ENCODE measurements at regions not wholly inside any gene's neighbourhood (a gene's known extent, or its start where the extent isn't known, plus 50 kb on each side); places are given as distances from the start of the nearest gene placed in this dataset.
"Not testable (repeated sequence)": the region's sequence is repeated elsewhere in the genome, so short reads cannot be mapped to it uniquely, and the experiment has no call there.

DNA sequence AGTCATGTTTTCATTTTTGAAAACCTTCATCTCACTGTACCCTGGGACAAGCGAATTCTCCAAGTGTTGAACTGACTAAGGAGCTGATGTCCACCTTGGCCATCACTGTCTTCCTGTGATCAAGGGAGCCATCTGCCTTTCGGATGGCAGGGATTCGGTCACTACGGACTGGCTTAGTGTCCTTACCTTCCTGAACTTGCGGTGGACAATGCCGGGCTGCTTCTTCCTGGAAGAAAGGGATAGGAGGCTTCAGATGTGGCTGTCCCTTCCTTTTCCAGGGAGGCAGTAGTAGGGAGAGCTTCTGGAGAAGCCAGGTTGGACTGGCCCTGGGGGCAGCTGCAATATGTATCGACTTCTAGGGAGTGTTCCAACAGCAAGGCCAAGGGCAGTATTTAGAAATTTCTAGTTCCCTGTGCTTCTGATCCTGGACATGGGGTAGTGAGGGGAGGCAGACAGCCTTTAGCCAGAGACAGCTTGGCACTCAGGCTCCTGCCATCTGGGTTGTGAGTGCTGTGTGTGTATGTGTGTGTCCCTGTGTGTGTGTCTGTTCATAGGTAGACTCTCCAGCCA, 114.6 kb downstream of the IER5 start:
- DNase-seq (ENCODE audit: low spot score), result no peak

DNA sequence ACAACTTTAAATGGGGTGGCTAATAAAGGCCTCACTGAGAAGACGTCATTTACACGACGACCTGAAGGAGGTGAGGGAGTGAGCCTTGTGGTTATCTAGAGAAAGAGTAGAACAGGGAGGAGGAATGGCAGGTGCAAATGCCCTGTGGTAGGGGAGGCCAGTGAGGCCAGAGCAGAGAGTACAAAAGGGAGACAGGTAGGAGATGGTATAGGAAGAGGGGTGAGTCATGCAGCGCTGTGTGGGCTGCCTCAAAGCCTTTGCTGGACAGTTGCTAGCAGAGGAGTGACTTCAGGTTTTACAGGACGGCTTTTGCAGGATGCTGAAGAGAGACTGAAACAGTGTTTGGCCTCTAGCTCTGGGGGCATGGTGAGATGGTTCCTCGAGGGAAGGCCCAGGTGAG, 116.0 kb downstream of the IER5 start:
- DNase-seq (ENCODE audit: low spot score), result no peak

DNA sequence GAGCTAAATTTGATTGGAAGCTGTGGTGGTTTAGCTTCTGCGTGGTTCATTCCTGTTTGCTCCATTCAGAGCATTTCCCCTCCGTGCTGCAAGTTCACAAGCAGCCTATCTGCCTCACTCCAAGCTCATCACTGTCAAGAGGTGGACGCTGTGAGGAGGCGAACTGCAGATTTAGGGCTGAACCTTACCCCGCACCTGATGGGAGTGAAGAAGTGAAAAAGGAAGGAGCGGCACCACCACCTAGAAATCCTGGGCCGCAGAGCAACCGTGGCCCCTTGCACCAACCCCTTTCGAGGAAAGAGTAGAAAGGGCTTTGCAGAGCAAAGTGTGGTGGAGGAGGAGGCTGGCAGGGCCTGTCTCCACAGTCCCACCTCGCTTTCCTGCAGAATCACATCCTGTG, 117.4 kb downstream of the IER5 start:
- DNase-seq (ENCODE audit: low spot score), result no peak

DNA sequence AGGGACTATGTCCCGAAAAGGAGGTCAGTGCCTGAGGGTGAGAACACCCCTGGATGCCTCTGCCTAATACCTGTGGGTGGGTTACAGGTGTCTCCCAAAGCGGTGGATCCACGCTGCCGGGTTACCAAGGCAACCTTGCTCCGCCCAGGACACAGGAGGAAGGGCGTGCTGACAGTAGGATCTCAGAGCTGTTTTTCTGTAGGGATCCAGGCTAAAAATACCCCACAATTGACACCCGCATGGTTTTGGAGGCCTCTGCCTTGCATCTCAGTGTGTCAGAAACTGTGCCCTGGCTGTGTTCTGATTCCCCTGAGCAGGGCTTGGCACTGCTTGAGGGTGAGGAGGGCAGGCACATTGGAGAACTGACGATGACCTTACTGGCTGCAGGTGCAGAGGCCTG, 118.0 kb downstream of the IER5 start:
- DNase-seq (ENCODE audit: low spot score), result no peak

DNA sequence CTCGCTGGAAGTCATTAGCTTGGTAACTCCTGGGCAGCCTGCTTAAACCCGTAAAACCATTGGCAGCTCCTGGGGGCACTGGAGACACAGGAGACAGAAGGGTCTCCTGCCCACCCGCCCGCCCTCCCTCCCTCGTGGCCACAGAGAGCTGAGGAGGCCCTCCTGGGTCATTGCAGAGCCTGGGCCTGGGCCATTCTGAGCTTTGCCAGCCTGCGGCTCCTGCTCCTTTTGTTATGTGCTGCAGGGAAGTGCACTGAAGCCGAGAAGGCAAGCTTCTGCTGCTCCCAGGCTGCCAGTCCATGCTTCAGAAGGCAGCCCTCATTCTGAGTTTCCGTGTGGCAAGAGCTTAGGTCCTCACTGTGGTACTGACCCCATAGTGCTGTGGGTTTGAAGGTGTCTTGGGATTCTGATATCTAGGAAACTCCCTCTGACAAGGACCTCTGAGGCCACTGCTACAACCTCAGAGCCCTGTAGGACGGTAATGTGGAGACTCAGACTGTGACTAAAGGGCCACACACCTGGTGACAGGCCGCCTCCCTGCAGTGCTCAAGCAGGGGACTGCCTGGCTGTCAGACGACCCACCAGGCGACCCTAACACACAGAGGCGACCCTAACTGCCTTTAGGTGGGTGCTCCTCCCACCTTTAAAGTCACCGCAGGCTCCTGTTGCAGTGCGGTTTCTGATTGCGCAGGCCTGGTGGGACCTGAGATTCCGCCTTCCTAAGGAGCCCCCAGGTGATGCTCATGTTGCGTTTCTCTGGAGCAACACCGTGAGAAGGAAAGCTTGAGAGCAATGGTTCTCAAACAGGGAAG, 118.7 kb downstream of the IER5 start:
- no peak for DNase-seq (ENCODE audit: low spot score)

DNA sequence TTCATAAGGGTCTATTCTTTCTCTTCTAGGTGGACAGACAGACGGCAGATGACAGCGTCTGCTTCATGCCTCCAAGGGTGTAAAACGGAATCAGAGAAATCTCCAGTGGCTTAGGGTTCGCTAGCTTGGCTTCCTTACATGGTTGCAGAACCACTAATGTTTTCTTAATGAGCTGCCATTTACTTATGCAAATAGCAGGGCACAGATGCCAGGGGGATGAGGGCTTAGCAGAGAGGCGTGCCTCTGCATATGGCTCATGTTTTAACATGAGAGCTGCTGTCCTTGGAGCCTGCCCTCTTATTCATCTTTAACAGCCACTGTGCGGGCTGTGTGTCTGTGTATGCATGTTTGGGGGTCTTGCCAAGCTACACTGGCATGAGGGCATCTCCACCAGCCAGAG, 119.6 kb downstream of the IER5 start:
- DNase-seq (ENCODE audit: low spot score), result no peak

DNA sequence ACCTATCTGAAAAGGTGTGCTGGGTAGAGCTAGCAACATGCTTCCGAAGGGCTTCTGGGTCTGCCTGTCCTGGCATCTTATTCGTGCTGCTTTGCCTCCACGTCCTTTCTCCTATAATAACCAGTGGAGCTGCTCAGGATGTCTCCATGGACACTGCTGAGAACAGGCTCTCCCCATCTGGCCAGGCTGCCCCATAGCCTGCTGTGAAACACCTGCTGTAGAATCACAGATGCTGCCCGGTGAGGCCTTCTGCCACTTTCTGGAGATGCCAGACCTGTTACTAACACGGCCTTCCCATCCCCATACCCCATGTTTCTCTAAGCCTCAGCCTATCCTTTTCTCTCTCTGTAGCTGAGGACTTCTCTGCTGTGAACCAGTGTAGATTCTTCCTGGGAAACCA, 120.5 kb downstream of the IER5 start:
- DNase-seq (ENCODE audit: low spot score), result no peak

DNA sequence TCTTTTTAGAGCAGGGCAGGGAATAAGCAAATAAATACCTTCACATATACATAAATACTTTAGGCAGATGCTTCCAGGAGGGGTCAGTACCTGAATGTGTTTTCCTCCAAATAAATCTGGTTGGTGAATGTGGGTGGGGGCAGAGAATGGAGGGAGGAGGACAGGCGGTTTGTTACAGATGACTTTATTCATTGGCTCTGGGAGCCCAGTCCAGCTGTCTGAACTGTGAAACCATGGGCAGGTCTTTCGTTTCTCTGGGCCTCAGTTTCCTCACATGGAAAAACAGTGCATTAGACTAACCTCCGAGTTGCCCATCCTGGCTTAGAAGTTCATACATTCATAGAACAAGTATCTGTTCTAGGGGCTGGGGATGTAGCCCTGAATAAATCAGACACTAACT, 124.6 kb downstream of the IER5 start:
- no peak for DNase-seq (ENCODE audit: low spot score)

DNA sequence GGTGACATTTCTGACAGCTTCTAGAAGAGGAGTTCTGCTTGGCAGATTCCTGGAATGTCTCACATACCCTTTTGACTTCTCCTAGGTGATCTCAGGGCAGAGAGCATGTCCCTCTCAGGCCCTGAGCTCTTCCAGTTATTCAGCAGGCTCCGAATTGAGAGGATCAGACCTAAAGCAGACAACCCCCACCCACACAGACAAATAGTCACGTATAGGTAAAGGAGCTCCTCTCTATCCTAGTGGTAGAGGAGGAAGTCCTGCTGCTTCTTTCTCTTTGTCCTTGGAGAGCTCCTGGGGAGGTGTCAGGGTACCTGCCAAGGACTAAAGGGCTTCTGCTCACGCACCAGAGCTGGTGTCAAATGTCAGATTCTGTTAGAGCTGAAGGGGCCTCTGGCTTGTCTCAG, 128.1 kb downstream of the IER5 start:
- DNase-seq (ENCODE audit: low spot score), result no peak

DNA sequence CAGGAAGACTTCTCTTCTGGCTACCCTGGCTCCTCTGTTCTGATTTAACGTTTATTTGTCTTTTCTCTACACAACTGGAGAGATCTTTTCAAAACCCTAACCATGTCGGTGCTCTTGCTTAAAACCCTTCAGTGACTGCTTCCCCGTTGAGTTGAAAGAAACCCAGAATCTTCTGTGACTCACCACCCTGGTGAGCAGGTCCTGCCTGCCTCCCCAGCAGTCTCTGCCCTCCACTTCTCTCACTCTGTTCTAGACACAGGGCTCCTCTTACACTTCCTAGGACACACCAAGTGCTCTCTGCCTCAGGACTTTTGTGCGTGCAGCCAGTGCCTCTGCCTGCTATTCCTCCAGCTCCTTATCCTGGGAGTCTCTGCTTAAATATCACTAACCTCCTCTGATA, 131.4 kb downstream of the IER5 start:
- DNase-seq (ENCODE audit: low spot score), result no peak

DNA sequence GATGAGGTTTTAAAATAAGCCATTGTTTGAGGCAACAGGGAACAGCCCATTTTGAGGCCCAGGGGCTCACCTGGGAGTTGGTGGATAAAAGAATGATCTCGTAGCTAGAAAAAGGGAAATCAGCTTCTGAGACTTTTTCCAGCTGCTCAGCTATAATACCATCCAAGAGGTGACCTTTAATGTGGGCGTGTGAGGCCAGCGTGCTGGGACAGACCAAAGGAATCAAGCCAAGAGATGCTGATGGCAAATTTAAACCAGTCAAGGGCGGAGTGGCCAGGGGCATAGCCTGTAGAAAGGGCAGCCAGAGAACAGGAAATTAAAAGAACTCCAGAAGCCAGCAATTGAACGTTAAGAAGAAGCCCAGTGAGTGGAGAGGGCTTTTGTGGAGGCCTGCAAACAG, 132.6 kb downstream of the IER5 start:
- DNase-seq (ENCODE audit: low spot score), result no peak

DNA sequence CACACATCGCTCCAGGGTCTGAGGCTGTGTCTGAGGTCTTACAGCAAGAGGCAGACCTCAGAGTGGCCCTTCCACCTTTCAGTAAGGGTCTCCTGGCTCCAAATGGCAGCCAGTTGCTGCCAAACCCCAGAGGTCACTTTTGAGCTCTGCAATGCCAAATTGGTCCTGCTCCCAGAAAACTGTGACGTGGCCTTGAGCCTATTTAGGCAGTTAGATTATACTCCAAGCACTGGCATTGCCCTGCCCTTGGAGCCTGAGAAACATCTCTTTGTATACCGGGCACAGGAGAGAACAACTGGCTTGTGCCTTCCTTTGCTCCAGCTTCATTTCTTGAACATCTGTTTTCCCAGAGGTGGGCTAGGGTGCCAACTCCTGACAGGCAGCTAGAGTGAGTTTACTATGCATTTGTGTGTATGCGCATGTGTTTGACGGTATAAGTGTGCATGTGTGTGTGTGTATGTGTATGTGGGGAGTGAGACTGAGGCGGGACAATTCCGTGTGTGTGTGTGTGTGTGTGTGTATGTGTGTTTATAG, 134.5 kb downstream of the IER5 start:
- no peak for DNase-seq (ENCODE audit: low spot score)

DNA sequence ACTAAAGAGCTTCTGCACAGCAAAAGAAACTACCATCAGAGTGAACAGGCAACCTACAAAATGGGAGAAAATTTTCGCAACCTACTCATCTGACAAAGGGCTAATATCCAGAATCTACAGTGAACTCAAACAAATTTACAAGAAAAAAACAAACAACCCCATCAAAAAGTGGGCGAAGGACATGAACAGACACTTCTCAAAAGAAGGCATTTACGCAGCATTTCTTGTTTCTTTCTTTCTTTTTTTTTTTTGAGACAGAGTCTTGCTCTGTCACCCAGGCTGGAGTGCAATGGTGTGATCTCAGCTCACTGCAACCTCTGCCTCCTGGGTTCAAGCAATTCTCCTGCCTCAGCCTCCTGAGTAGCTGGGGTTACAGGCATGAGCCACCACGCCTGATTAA, 138.2 kb downstream of the IER5 start:
- DNase-seq (ENCODE audit: low spot score), result not testable (repeated sequence)

DNA sequence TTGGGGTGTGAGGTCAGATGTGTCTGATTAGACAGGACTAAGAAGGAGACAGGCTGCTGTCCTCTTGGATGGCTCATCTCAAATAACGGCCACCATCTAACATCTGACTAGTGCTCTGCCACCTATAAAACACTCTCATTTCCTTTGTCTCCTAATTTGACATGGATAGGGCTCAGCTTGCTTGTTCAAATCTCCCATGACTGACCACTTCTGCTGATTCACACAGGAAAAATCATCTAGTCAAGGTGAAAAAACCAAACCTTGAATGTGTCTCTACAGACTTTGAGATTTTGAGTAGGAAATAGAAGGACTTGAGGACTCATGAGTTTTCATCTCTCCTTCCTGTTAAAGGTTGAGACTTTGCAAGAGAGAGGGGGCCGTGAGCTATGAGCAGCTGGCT, 150.6 kb downstream of the IER5 start:
- DNase-seq (ENCODE audit: low spot score), result no peak

DNA sequence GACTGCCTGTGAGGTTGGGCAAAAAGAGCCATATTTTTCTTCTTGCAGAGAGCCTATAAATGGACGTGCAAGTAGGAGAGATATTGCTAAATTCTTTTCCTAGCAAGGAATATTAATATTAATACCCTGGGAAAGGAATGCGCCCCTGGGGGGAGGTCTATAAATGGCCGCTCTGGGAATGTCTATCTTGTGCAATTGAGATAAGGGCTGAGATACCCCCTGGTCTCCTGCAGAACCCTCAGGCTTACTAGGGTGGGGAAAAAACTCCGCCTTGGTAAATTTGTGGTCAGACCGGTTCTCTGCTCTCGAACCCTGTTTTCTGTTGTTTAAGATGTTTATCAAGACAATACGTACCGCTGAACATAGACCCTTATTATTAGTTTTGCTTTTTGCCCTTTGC, 157.8 kb downstream of the IER5 start:
- DNase-seq (ENCODE audit: low spot score), result not testable (repeated sequence)

DNA sequence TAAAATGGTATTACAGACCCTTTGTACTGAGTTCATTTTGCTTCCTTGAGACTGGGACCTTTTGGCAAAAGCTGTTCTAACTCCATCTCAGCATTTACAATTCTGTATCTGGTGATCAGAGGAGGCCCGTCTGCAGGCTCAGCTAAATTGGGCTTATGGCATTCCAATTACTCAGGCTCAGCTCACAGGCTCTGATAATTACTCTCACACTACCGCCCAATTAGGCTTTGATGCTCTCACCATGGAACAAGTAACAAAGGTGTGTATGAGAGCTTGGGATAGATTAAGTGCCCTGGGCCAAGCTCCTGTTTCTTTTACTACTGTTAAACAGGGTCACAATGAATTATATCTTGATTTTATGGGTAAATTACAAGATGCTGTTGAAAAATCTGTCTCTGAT, 159.9 kb downstream of the IER5 start:
- not testable (repeated sequence) for DNase-seq (ENCODE audit: low spot score)

DNA sequence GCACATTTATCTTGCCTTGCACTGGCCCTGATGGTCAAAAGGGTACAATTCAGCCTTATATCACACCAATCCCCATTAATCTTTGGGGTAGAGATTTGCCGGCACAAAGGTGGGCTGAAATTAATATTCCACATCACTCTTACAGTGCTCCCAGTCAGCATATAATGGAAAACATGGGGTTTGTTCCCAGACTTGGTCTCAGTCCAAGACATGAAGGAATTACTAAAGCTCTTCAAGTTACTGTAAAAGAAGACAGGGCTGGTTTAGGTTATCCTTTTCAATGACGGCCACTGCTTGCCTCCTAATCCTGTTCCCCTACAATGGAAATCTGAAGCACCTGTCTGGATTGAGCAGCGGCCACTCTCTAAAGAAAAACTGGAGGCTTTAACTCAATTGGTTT, 160.7 kb downstream of the IER5 start:
- DNase-seq (ENCODE audit: low spot score), result no peak

DNA sequence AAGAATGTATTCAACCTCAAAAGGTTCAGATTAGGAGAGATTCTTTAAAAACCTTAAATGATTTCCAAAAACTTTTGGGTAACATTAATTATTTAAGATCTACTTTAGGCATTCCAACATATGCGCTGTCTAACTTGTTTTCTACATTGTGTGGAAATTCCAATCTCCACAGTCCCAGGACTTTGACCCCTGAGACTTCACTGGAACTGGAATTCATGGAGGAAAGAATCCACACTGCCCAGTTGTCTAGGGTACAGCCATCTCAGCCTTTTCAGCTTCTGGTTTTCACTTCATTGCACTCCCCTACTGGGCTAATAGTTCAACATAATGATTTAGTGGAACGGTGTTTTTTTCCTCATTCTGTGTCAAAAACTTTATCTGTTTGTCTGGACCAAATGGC, 161.5 kb downstream of the IER5 start:
- DNase-seq (ENCODE audit: low spot score), result no peak

DNA sequence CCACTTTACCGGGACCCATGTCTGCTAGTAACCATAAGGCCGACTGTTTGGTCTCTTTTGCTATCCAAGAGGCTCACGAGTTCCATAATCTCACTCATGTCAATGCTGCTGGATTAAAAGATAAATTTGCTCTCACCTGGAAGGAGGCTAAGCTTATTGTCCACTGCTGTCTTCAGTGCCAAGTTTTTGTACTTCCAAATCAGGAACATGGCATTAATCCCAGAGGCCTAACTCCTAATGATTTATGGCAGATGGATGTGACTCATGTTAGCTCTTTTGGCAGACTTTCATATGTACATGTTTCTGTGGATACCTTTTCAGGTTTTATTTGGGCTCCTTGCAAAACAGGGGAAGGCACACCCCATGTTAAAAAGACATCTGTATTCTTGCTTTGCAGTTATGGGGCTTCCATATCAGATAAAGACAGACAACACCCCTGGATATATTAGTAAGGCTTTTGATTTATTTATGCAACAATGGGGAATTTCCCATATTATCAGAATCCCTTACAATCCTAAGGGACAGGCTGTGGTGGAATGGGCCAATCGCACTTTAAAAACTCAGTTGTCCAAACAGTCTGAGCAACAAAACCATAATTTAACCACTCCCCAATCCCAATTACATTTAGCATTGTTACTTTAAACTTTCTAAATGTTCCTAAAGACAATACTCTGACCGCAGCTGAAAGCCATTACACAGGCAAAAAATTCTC, 162.7 kb downstream of the IER5 start:
- no peak for DNase-seq (ENCODE audit: low spot score)

DNA sequence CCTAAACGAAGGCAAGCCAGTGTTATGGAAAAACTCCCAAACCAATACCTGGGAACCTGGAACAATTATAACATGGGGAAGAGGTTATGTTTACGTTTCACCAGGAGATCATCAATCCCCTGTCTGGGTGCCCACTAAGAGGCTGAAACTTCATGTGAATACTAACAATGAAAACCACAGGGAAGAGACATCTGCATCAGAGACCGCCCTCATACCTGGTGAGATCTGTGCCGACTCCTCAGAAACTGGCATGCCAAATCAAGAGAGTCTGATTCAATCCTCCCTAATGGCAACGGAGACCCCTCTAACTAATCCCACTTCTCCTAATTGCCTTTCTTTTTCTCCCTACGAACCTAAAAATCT, 163.2 kb downstream of the IER5 start:
- no peak for DNase-seq (ENCODE audit: low spot score)

DNA sequence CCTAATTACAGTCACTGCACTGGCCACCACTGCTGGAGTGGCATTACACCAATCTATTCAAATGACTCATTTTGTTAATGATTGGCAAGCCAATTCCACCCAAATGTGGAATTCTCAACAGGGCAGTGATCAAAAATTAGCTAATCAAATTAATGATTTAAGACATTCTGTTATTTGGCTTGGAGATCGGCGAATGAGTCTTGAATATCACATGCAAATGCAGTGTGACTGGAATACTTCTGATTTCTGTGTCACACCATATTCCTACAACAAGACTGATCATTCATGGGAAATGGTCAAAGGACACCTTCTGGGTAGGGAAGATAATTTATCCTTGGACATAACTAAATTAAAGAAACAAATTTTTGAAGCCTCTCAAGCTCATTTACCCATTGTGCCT, 165.1 kb downstream of the IER5 start:
- not testable (repeated sequence) for DNase-seq (ENCODE audit: low spot score)

DNA sequence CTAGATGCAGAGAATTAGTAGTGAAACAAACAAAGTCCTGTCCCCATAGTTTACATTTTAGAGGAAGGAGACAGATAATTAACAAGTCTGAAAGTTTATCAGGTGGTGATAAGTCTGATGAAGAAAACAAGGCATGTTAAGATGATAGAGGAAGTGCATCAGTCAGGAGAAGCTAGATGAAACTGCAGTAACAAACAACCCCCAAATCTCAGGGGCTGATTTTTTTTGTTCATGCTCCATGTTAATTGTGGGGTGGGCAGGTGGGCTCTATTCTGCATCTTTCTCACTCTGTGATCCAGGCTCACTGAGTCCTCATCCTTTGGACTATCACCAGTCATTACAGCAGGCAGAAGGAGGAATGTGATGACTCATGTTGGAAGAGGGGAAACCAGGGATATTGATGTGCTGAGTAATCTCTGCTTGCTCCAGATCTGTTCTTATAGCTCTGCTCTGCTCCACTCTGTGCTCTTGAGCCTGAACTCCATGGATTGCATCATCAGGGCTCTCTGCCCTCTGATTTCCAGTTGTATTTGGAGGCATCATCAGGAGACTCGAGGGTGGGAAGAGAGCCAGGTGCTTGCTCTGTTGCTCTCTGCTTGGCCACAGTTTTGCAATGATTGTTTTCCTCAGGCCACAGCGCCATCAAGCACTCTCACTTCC, 166.9 kb downstream of the IER5 start:
- DNase-seq (ENCODE audit: low spot score), result no peak

DNA sequence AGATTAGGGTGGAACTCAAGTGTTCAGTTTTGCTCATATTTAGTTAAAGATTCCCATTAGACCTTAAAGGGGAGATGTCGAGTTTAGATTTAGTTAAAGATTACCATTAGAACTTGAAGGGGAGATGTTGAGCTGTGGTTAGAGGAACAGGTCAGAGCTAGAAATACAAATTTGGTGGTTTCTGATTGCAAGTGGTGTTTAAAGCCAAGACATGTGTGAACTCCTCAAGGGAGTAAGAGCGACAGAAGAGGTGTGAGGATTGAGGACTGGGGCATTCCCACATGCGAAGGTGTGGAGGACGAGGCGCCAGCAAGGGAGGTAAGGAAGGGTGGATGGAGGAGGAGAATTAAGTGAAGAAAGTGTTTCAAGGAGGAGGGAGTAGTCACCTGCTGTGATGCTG, 168.6 kb downstream of the IER5 start:
- DNase-seq (ENCODE audit: low spot score), result no peak

Data from ureter (tissue), 1 donor.